B cell (primary cell): ENCODE measurements at regions not wholly inside any gene's neighbourhood (a gene's known extent, or its start where the extent isn't known, plus 50 kb on each side); places are given as distances from the start of the nearest gene placed in this dataset.

Source experiments
- EZH2 ChIP-seq: IDR thresholded peaks from 2 replicates; pipeline ENCODE4 v1.6.1; 2012; ENCODE audit warnings: borderline replicate concordance, low read depth, mild to moderate bottlenecking, moderate library complexity, low read length; ENCODE audit not compliant: insufficient read depth, poor library complexity, severe bottlenecking
- TF ChIP-seq, protein P1 (sequence below): fragments of 200-600 bp; IDR thresholded peaks from one replicate; pipeline ENCODE4 v1.8.0; 2022; ENCODE audit warnings: antibody characterized with exemption, mild to moderate bottlenecking

DNA sequence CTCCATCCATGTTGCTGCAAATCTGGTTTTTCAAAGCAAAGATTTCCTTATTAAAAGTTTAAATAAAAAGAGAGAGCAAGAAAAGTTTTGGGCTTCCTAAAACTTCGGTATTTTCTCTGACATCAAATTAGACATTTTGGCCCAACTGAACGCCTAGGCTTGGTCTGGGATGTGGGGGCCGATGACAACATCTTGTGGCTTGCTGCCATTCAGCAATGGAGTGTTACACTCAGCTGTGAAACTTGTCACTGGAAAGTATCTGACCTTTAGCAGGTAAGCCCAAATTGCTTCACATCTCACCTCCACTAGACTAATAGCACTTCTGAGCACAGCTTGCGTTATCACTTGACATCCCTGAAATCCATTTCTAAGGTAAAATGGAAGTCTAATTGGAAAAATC is 320.6 kb downstream of the GATA3 start:
- TF ChIP-seq, protein P1, sequence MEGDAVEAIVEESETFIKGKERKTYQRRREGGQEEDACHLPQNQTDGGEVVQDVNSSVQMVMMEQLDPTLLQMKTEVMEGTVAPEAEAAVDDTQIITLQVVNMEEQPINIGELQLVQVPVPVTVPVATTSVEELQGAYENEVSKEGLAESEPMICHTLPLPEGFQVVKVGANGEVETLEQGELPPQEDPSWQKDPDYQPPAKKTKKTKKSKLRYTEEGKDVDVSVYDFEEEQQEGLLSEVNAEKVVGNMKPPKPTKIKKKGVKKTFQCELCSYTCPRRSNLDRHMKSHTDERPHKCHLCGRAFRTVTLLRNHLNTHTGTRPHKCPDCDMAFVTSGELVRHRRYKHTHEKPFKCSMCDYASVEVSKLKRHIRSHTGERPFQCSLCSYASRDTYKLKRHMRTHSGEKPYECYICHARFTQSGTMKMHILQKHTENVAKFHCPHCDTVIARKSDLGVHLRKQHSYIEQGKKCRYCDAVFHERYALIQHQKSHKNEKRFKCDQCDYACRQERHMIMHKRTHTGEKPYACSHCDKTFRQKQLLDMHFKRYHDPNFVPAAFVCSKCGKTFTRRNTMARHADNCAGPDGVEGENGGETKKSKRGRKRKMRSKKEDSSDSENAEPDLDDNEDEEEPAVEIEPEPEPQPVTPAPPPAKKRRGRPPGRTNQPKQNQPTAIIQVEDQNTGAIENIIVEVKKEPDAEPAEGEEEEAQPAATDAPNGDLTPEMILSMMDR = no peak
- no peak for TF ChIP-seq EZH2
